HG02588 (cell line): ENCODE measurements at regions not wholly inside any gene's neighbourhood (a gene's known extent, or its start where the extent isn't known, plus 50 kb on each side); places are given as distances from the start of the nearest gene placed in this dataset.

ENCODE experiments used
- ATAC-seq: cut with Tn5 transposase; IDR thresholded peaks from one replicate; pipeline ENCODE4 v1.9.1; 2021; ENCODE audit warnings: mild to moderate bottlenecking, moderate library complexity; ENCODE audit not compliant: unreplicated experiment

DNA sequence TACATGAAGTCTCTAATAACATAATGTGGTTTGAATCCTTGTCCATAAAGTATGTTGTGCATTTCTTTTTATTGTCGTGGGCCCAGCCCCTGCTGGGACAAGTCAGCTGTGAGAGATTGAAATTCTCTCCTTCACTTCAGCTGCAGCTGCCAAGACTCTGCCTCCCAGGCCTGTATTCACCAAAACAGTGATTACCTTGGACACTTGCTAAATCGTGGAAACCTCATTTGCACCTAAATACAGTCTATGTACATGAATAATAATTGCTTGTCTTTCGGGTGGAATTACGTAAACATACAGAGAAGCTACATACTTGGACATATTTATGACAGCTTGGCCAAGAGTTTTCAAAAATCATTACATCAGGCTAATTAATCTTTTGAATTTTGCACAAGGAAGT, 898.5 kb upstream of the SEMA6A start:
- ATAC-seq, result no peak

DNA sequence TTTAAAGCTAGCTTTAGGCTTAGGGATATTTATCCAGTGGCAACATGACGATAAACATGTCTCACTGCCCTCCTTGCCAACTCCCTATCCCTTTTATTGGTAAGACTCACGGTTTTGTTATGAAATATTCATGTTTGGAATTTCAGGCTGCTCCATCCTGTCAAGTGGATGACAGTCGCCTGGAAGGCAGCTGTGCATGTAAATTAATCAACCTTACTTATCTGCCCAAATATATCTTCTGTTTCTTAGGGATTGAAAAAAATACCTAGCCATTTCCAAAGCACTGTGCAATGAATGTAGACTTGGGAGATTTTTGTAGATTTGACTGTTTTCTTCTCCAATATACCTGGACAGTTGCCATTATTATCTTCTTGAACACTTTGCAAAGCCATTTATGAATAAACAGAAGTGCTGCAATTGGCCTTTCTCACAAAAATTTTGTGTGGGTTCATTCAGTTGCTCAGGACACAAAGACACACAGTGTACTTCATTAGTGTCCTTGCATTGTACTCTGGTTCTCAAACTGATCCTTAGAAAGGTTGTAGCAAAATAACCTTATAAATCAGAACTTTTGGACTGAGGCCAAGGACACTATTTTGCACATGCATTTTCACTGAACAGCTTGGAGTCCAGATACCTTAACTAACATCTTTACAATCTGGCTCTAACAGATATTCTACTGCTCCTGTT, 889.4 kb upstream of the SEMA6A start:
- ATAC-seq, result no peak

DNA sequence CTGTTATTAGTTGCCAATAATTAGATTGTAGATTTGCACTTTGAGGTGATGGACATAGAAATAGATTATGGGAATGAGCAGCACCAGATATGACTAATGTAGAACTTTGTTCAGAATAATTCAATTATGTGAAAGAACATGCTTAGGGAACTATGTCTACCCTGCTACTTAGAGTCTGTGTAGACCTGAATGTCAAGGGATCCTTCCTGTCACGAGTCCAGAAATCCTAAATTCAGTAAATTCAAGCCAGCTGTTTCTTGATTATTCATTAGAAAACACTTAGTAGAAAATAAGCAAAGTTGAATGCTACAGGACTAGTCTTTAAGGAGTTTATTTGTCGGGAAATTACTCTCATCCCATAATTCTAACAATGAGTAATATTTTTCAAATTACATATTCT, 887.3 kb upstream of the SEMA6A start:
- ATAC-seq, result no peak

DNA sequence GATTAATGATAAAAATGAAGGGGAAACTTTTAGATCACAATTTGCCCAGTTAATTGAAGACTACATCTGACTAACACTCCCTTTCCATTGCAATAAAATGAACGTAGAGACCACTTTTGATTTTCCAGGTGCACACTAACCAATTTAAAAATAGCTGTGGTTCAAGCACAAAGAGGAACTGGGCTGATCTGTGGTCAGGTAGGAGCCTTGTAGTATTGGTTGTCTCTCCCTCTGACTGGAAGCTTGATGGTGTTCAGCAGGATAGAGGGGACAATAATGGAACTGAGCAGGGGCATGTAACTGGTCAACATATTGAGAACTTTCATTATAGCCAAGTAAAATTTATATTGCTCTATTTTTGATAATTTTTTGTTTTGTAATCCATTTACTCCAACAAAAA, 886.8 kb upstream of the SEMA6A start:
- ATAC-seq, result peak; percentile 57

DNA sequence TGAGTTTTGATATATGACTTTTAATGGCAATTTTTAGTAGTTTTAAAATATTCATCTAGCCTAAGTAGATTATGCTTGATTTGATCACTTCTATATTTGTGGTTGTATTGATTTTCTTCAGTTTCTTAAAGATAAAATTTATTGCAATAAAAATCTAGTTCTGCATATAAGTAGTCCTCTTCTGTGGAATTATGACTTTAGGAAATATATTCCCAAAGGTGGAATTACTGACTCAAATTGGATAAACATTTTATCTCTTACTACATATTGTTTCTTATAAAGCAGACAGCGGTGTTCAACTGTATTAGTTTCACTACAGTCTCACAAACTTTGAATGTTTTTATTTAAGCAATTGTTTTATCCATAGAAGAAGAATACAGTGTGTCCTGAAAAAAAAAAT, 883.0 kb upstream of the SEMA6A start:
- no peak for ATAC-seq

DNA sequence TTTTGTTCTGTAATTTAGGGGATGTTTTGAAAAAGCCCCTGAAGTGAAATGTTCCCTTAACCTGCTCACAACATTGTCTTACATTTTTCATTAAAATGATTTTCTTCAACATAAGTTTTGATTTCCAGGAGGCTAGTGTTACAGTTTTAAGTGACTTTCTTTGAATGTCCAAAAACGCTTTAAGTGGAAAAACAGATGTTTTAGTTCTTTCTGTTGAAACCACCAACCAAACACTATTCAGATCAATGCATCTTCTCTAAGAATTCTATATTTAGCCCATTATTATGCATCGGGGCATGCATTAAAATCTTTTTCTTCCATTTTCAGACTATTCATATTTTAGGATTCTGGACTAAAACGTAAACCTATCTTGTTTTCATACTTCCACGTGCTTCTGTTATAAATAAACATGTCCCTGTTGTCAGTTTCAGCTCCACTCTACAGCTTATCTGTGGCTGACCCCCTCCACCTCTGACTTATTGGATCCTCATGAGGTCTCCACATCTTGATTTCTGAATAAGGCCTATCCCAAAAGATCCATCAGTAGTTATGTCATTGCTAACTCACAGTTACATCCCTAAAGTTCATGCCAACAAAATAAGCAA, 882.3 kb upstream of the SEMA6A start:
- ATAC-seq, result no peak

DNA sequence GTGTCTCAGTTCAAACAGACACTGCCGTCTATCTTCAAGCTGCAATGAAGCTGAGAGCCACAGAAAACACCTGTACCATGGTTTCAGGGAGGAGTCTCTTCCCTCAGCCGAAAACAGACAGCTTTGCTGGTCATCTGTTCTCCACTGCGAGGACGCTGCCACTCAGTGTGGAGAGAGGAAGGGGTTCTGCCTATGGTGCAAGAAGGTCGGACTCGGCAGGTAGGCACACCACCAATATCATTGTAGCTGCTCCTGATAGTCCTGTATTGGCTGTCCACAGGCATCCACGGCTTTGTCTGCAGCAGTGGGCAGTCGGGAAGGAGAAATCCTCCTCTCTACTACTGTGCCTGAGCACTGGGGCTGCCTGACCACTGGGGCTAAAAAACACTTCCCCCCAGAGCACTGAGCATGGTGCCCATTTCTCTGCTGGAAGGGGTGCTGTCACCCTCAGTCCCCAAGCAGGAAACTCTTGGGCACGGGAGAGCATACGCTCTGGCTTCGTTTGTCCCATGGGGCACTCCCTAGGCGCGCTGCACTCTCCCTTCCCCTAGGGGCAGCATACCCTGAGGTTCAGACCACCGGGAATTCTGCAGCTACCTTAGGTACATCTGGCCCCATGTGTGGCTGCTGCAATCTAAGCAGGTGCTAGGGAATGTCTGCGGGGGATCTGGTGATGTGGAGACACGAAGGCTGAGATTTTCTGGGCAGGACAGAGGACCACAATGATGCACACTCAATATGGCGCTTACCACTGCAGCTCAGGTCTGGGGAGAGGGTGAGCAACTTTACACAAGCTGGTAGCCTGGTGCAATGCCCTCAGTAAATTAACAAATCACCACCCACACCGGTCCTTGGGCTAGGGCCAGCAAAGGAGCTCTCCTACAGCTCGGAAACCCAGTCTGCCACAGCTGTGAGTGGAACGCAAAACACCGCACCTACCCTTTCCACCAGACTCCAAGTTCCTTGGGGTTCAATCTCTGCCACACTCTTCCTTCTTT, 880.9 kb upstream of the SEMA6A start:
- ATAC-seq, result peak; percentile 28

DNA sequence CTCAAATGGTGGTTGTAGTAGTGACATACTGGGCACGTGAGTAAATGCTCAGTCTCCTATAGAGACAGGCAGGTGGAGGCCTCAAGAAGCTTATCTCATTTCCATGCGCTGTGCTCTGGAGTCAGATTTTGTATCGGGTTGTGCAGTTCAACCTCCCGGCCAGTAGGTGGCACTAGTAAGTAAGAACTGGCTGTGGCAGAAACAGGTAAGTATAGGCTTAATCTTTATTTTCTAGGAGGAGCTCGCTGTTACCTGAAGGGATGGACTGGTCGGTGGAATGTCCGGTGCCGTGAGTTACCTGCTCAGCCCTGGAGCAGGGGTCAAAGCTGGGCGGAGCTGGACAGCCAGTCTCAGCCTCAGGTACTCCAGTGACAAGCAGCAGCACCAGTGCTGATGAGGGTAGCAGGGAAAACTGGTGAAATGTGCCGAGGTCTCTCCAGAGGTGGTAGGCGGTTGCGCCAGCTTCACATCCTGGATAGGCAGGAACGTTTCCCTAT, 880.1 kb upstream of the SEMA6A start:
- ATAC-seq, result peak; percentile 90

DNA sequence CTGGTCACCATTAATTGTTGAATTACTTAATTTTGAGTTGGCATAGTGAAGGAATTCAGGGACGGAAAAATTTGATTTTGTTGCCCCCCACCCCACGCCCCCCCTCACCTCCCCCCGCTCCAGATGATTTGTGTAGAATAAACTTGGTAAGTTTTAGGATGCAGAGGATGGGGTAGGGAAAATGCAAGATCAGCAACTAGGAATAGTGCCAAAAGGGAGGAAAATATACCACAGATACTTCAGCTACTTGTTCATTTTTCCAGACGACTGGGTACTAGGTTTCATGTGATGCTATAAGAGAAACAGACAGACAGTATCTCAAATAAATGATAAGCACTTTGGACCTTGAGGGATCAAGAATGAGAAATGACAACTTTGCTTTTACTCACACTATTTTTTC, 862.2 kb upstream of the SEMA6A start:
- ATAC-seq, result no peak

DNA sequence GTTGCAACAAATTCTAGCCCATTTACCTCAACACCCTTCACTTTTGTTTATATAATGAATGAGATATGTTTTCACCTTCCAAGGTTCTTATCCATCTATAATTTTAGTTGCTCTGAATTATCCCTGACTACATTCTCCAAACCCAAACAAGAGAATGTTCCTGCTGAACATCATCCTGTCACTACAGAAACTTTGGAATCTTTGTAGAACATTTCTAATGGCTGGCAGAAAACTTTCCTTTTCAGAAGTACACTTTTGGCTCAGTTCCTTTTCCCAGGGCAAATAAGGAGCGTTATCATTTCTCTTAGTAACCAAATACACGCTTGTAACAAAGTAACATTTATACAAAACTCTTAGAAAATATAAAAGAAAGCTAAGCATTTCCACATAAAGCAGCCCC, 860.6 kb upstream of the SEMA6A start:
- ATAC-seq, result no peak

DNA sequence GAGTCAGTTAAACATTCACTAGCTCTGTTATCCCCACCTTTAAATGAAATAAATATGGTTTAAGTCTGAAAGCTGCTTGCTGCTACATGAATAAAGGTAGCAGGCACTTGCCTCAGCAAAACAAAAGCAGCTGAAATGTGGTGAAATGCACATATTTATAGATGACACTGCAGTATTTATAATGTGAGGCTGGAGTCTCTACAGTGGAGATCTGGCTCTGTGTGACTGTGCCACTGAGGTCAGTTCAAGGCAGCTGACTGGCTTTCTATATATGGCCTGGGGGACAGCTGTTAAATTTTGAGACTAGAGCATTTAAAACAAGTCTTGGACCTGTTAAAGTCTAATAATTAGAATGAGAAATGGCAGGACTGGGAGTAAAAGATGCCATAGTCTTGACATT, 859.6 kb upstream of the SEMA6A start:
- no peak for ATAC-seq

DNA sequence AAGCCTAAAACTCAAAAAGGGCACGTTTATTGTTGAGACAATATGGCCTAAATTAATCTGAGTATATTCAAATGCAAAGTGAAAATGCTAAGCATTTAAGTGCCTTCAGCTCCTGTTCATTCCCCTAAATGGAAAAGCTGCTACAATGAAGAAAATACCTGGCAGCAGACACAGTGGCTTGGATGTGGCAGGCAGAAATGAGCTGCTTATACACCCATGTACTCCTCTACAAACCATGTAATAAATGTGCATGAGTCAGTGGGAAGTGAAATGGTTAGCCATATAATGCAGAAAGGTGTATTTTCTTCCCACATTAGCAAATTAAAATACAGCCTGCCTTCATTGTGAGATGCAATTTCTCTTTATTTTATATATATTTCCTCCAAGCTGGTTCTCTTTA, 859.2 kb upstream of the SEMA6A start:
- no peak for ATAC-seq

DNA sequence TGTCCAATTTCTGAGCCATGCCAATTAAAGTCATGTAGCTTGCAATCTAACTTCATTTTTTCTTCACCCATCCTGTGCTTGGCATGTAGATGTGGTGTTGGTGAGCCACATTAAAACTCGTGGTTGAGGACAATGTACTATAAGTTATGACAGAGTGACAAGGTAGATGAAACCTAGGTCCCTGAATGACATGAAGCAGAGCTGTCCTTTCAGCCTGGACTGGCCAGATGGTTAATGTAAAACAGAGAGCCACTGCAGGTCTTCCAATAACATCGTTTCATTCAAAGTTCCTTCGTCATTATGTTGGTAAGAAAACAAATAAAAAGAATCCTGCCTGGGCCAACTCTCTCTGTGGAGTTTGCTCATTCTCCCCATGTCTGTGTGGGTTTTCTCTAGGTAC, 856.5 kb upstream of the SEMA6A start:
- ATAC-seq, result no peak

DNA sequence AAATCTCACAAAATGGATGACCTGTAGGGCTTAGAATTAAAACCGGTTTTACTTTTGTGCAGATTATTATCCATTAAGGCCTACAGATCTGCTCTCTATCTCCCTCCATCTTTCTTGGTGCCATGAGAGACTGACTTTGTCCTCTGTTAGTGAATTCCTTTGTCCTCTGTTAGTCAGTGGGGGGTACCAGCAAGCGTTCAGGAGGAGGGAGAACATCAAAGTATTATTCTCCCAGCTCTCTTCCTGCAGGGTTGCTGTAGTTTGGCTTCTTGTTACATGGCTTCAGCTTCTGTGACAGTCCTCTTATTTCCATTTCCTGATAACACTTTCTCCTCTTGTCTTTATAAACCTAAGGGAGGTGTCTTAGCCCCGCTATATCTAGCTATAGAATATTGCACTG, 850.5 kb upstream of the SEMA6A start:
- no peak for ATAC-seq

DNA sequence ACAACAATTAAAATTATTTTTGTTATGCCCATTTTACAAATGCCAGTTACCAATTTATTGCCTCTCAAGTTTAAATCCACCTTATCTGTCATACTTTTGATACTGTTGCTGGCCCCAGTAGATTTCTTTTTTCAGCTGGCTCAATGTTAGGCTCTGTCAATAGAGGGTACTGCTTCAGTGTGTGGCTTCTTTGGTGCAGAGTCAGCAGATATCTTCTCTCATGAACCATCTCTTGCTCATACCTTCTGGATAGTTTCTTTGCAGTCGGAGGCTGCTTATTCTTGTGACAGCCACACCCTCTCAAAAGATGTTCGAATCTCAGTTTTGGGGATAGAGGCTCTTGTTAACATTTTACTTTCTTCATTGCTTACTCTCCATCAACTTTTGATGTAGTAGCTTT, 849.9 kb upstream of the SEMA6A start:
- no peak for ATAC-seq

DNA sequence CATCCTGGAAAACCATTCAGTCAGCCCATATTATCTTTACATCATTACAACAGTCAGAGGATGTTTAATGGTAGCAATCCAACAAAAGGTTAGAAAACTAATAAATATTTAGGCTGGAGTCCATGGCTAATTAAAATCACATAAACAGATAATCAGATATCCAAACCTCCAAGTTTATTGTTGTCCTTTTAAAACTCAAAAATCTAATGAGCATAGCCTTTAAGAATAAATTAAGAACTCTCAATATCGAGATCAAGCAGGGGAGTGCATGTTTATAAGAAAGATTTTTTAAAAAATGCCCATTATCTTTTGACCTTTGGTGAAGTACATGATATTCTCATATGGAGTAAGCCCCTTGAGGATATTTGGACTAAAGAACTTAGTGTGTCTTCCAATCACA, 842.9 kb upstream of the SEMA6A start:
- ATAC-seq, result no peak

DNA sequence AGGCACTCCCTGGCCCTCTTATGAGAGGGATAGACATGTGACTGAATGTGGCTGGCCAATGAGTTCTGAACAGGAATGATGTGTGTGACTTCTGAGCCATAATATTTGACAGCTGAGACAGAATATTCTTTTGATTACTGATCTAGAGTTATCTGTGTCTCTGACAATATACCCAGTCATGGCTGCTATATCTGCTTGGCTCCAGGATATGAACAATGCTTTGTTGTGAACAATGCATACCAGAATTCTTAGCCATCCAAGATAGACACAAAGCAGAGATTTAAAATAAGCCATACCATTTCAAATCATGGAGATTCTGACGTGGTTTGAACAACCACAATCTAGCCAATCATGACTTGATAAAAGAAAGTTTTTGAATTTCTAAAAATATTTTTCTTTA, 840.3 kb upstream of the SEMA6A start:
- ATAC-seq, result no peak

DNA sequence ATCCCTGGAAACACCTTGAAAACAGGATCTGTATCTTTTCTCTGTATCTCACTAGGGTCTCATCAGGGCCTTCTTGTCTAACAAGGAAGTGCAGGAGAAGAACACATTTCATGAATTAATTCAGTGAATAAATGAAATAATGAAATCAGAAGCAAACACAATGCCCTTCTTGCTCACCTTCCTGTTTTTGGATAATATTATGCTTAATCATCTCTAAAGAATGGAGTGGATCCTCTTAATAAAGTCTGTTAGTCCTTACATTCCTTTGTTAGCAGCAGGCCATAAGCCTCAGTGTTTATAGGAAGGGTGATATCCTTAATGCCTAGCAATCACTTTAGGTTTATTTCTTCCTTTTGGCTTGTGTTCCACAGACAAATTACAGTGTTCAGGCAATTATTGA, 837.1 kb upstream of the SEMA6A start:
- no peak for ATAC-seq

DNA sequence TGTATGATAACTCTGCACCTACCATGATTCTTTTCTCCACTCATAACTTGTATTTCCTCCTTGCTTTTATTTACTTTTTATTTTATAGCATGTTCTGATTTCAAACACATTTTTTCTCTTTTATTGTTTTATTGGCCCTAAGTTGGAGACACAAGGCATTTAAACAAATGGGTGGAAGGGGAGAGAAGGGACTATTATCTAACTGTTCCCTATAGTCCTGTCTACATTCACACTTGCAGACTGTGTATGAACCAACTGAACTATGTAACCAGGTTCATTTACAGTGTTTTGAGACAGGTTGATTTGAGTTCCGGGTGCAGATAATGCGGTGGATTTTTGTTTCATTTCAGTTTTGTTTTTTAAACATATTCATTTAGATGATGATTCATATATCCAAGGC, 830.6 kb upstream of the SEMA6A start:
- no peak for ATAC-seq

DNA sequence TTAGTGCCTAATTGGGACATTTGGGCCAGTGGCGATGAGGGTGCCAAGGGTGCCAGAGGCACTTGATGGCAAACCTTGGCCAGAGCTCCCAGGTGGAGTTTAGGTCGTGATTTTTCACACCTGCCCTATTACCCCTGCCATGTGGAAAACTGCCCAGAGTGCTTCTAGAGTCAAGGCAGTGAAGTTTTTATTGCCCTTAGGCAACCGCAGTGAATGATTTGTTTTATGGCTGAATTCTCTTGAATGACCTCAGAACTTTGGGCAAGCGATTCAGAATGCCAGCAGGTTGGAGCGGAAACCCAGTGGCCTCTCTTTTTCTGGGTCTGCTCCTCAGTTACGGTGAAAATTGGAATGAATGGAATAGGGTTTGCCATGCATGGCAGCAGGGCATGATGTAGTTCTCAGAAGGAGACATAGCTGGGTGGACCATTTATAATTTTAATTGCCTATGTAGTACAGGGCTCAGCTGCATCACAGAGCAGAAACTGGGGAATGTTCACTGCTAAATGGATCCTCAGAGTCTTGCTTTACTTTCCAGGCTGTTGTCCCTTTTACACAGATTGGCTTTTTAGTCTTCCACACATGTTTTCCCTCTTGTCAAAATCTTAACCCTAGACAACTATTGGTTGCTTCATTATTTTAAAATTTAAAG, 820.0 kb upstream of the SEMA6A start:
- no peak for ATAC-seq

DNA sequence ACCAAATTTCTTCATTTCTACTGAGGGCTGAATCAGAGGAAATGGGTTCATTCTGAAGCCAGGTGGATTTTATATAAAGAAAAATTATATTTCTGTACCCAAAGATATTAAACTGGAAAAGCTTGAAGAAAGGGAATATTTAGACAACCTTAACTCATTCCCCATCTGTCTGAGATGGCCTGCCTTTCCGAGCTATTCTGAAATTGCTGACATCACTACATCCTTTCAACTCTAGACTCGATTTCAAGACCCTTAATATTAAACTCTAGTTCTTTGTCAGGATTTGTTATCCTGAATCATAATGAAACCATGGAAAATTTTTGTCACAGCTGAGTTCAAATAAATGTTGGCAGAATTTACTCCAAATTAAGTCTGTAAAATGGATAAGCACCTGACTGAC, 818.5 kb upstream of the SEMA6A start:
- ATAC-seq, result no peak
